ENCODE measurements at regions not wholly inside any gene's neighbourhood (a gene's known extent, or its start where the extent isn't known, plus 50 kb on each side); places are given as distances from the start of the nearest gene placed in this dataset.

DNA sequence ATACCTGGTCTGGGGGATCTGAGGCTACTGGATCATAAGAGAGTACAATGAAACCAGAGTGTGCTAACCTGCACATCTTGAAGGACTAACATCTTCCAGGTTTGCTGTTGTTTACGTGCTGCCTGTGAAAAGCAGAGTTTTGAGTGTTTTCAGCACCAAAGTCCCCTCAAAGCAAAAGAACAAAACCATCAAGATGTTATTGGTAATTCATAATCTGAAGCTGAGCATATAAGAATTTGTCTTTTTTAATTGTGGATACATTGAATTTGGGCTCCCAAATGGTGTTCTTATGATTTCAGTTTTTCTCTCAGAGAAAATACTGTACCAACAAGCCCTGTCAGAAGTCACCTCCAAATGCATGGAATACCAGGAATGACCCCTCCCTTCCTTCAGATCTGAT lies 110.2 kb downstream of the BTG1 start:
- DNase-seq (ENCODE audit: low read depth in 1 of 2, low spot score in 1 of 2), result no peak
- no peaks in the 10 kb centered on the region for H3K27me3 ChIP-seq (ENCODE audit: insufficient read depth, poor library complexity, severe bottlenecking)
- H3K4me3 ChIP-seq (replicated peaks; ENCODE audit: insufficient read depth, low read length), result no peak overlapping the region
- no peak overlapping the region for H3K27ac ChIP-seq (replicated peaks)
- TF ChIP-seq REST (IDR thresholded peaks at IDR 0.05; ENCODE audit: insufficient replicate concordance, low read depth) (no peak), GABPA (IDR thresholded peaks at IDR 0.05; ENCODE audit: low read depth) (no peak), SPI1 (IDR thresholded peaks at IDR 0.05; ENCODE audit: borderline replicate concordance, low read depth) (no peak), CTCF (IDR thresholded peaks at IDR 0.05; ENCODE audit: insufficient read depth, low read length) (no peak)

GRCh38 chr12:92034858-92035401 lies 110.7 kb downstream of the BTG1 start:
- Histone ChIP-seq H3K27me3 (ENCODE audit: insufficient read depth, poor library complexity, severe bottlenecking) (no peaks in the 10 kb centered on the region), H3K4me3 (replicated peaks; ENCODE audit: insufficient read depth, low read length) (no peak overlapping the region), H3K27ac (replicated peaks) (no peak overlapping the region)
- TF ChIP-seq SPI1 (IDR thresholded peaks at IDR 0.05; ENCODE audit: borderline replicate concordance, low read depth) (no peak), CTCF (IDR thresholded peaks at IDR 0.05; ENCODE audit: insufficient read depth, low read length) (no peak), POLR2AphosphoS5 (IDR thresholded peaks at IDR 0.05; ENCODE audit: low read depth) (no peak), REST (IDR thresholded peaks at IDR 0.05; ENCODE audit: insufficient replicate concordance, low read depth) (no peak), GABPA (IDR thresholded peaks at IDR 0.05; ENCODE audit: low read depth) (no peak)
- DNase-seq (ENCODE audit: low read depth in 1 of 2, low spot score in 1 of 2), result no peak

DNA sequence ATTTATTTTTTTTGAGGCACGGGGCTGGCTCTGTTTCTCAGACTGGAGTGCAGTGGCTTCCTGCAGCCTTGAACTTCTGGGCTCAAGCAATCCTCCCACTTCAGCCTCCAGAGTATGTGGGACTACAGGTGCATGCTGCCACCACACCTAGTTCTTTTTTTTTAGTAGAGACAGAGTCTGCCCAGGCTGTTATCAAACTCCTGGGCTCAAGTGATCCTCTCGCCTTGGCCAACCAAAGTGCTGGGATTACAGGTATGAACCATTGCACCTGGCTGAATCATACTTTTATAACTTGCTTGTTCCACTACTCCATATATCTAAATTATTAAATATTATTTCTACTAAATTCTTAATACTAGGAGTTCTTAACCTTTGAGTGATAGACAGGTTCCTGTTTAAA lies 111.6 kb downstream of the BTG1 start:
- DNase-seq (ENCODE audit: low read depth in 1 of 2, low spot score in 1 of 2), result no peak
- TF ChIP-seq POLR2AphosphoS5 (IDR thresholded peaks at IDR 0.05; ENCODE audit: low read depth) (no peak), CTCF (IDR thresholded peaks at IDR 0.05; ENCODE audit: insufficient read depth, low read length) (no peak), REST (IDR thresholded peaks at IDR 0.05; ENCODE audit: insufficient replicate concordance, low read depth) (no peak), GABPA (IDR thresholded peaks at IDR 0.05; ENCODE audit: low read depth) (no peak), SPI1 (IDR thresholded peaks at IDR 0.05; ENCODE audit: borderline replicate concordance, low read depth) (no peak)
- no peak overlapping the region for H3K27ac ChIP-seq (replicated peaks)
- H3K27me3 ChIP-seq (ENCODE audit: insufficient read depth, poor library complexity, severe bottlenecking), result no peaks in the 10 kb centered on the region
- no peak overlapping the region for H3K4me3 ChIP-seq (replicated peaks; ENCODE audit: insufficient read depth, low read length)
